ENCODE measurements at regions not wholly inside any gene's neighbourhood (a gene's known extent, or its start where the extent isn't known, plus 50 kb on each side); places are given as distances from the start of the nearest gene placed in this dataset.

DNA sequence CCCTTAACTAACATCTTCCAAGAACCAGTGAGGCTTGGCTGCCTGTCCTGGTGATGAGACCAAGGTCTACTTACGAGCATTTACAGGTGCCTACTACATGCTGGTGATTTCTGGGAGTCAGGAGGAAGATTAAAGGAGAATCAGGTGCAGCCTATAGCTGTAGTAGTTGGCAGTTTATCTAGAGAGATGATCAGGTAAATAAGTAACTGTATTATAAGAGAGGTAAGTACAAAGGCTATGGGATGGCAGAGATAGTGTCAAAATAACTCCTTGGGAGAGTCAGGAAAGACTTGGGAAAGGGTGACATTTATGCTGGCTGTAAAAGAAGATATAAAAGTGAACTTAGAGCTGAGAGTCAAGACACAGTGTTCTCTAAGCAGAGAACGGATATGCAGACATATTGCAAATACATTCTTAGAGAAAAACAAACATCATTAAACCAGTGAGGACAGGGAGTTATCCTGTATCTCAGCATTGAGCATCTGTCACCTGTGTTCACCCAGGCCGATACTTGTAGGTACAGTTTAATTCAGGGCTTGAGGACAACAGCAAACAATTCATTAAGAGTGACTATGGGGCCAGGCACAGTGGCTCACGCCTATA, 49.7 kb upstream of the ACP3 start:
- no peak for DNase-seq (ENCODE audit: low read depth in 4 of 4, low spot score in 2 of 4)
